Duodenal mucosa (tissue), 2 donors: ENCODE measurements at regions not wholly inside any gene's neighbourhood (a gene's known extent, or its start where the extent isn't known, plus 50 kb on each side); places are given as distances from the start of the nearest gene placed in this dataset.

Source experiments
- H3K27ac ChIP-seq: one replicate; pipeline ENCODE4 v1.7.0; 2013; ENCODE audit warnings: low read depth, low read length
- H3K27me3 ChIP-seq, 2 donors: one replicate each; pipeline ENCODE4 v1.7.0; 2013; ENCODE audit warnings: low read length in 2 of 2, control low read depth in 1 of 2; ENCODE audit not compliant: insufficient read depth in 2 of 2, control insufficient read depth in 1 of 2
- H3K36me3 ChIP-seq, 2 donors: one replicate each; pipeline ENCODE4 v1.7.0; 2013; ENCODE audit warnings: low read length in 2 of 2, control low read depth in 1 of 2; ENCODE audit not compliant: insufficient read depth in 2 of 2, control insufficient read depth in 1 of 2
- H3K4me1 ChIP-seq, 2 donors: one replicate each; pipeline ENCODE4 v1.7.0; 2013; ENCODE audit warnings: low read length in 2 of 2, control low read depth in 1 of 2; ENCODE audit not compliant: insufficient read depth in 2 of 2, control insufficient read depth in 1 of 2
- H3K4me3 ChIP-seq, 2 donors: one replicate each; pipeline ENCODE4 v1.7.0; 2013; ENCODE audit warnings: low read length in 2 of 2, low read depth in 1 of 2
- H3K9ac ChIP-seq, 2 donors: one replicate each; pipeline ENCODE4 v1.7.0; 2013; ENCODE audit warnings: low read length in 2 of 2, low read depth in 1 of 2
- H3K9me3 ChIP-seq, 2 donors: one replicate each; pipeline ENCODE4 v1.7.0; 2013; ENCODE audit warnings: low read length in 2 of 2, control low read depth in 1 of 2; ENCODE audit not compliant: control insufficient read depth in 1 of 2

GRCh38 chr15:58257776-58258325 lies 119.7 kb downstream of the AQP9 start:
- H3K4me3 ChIP-seq, result no peak overlapping the region
- no peaks in the 10 kb centered on the region for H3K36me3 ChIP-seq
- no peaks in the 10 kb centered on the region for H3K9me3 ChIP-seq
- H3K27me3 ChIP-seq, result peaks cover 0 to 3% of the 10 kb centered on the region in 2 donors
- no peak overlapping the region for H3K27ac ChIP-seq
- H3K9ac ChIP-seq, result no peak overlapping the region
- no peaks in the 10 kb centered on the region for H3K4me1 ChIP-seq

- Histone ChIP-seq H3K4me3 (no peak overlapping the region), H3K9ac (no peak overlapping the region), H3K4me1 (no peaks in the 10 kb centered on the region), H3K9me3 (no peaks in the 10 kb centered on the region), H3K27ac (no peak overlapping the region), H3K27me3 (peaks cover 0 to 3% of the 10 kb centered on the region in 2 donors), H3K36me3 (no peaks in the 10 kb centered on the region)
Measured at GRCh38 chr15:58258501-58259292, 120.5 kb downstream of the AQP9 start.

GRCh38 chr15:58260205-58260724 lies 122.1 kb downstream of the AQP9 start:
- Histone ChIP-seq H3K4me1 (no peaks in the 10 kb centered on the region), H3K27me3 (no peaks in the 10 kb centered on the region), H3K9ac (no peak overlapping the region), H3K36me3 (no peaks in the 10 kb centered on the region), H3K4me3 (no peak overlapping the region), H3K9me3 (no peaks in the 10 kb centered on the region), H3K27ac (no peak overlapping the region)

GRCh38 chr15:58260725-58261267 lies 122.6 kb downstream of the AQP9 start:
- H3K4me1 ChIP-seq, result no peaks in the 10 kb centered on the region
- H3K9me3 ChIP-seq, result no peaks in the 10 kb centered on the region
- no peaks in the 10 kb centered on the region for H3K27me3 ChIP-seq
- no peak overlapping the region for H3K9ac ChIP-seq
- no peak overlapping the region for H3K4me3 ChIP-seq
- H3K36me3 ChIP-seq, result no peaks in the 10 kb centered on the region
- H3K27ac ChIP-seq, result no peak overlapping the region

GRCh38 chr15:58261368-58261767 lies 123.2 kb downstream of the AQP9 start:
- Histone ChIP-seq H3K36me3 (no peaks in the 10 kb centered on the region), H3K4me3 (no peak overlapping the region), H3K4me1 (no peaks in the 10 kb centered on the region), H3K9ac (no peak overlapping the region), H3K9me3 (no peaks in the 10 kb centered on the region), H3K27me3 (no peaks in the 10 kb centered on the region), H3K27ac (no peak overlapping the region)

- no peaks in the 10 kb centered on the region for H3K27me3 ChIP-seq
- H3K9me3 ChIP-seq, result no peaks in the 10 kb centered on the region
- no peak overlapping the region for H3K4me3 ChIP-seq
- no peak overlapping the region for H3K27ac ChIP-seq
- peaks cover 0 to under 1% of the 10 kb centered on the region in 2 donors for H3K4me1 ChIP-seq
- no peak overlapping the region for H3K9ac ChIP-seq
- no peaks in the 10 kb centered on the region for H3K36me3 ChIP-seq
Measured at GRCh38 chr15:58264053-58264971, 126.1 kb downstream of the AQP9 start.

- Histone ChIP-seq H3K36me3 (no peaks in the 10 kb centered on the region), H3K9me3 (peaks cover 0 to 3% of the 10 kb centered on the region in 2 donors), H3K27ac (no peak overlapping the region), H3K4me1 (peaks cover 7 to 11% of the 10 kb centered on the region in 2 donors), H3K9ac (no peak overlapping the region), H3K4me3 (no peak overlapping the region), H3K27me3 (no peaks in the 10 kb centered on the region)
Measured at GRCh38 chr15:58267051-58267450, 128.9 kb downstream of the AQP9 start.

GRCh38 chr15:58268746-58269267 lies 130.6 kb downstream of the AQP9 start:
- no peak overlapping the region for H3K4me3 ChIP-seq
- no peak overlapping the region for H3K9ac ChIP-seq
- peaks cover 0 to 3% of the 10 kb centered on the region in 2 donors for H3K9me3 ChIP-seq
- no peak overlapping the region for H3K27ac ChIP-seq
- H3K36me3 ChIP-seq, result no peaks in the 10 kb centered on the region
- H3K27me3 ChIP-seq, result no peaks in the 10 kb centered on the region
- H3K4me1 ChIP-seq, result peaks cover 7 to 11% of the 10 kb centered on the region in 2 donors

- peaks cover 0 to 3% of the 10 kb centered on the region in 2 donors for H3K9me3 ChIP-seq
- no peak overlapping the region for H3K4me3 ChIP-seq
- H3K27me3 ChIP-seq, result no peaks in the 10 kb centered on the region
- H3K27ac ChIP-seq, result no peak overlapping the region
- peaks cover 7 to 11% of the 10 kb centered on the region in 2 donors for H3K4me1 ChIP-seq
- no peaks in the 10 kb centered on the region for H3K36me3 ChIP-seq
- H3K9ac ChIP-seq, result no peak overlapping the region
Measured at GRCh38 chr15:58269455-58270414, 131.6 kb downstream of the AQP9 start.
